ENCODE measurements at regions not wholly inside any gene's neighbourhood (a gene's known extent, or its start where the extent isn't known, plus 50 kb on each side); places are given as distances from the start of the nearest gene placed in this dataset.

- no peak for TF ChIP-seq CTCF (IDR thresholded peaks at IDR 0.05)
- no peak for TF ChIP-seq POLR2A (IDR thresholded peaks at IDR 0.05)
Observed at GRCh38 chr17:79522414-79522813, 88.4 kb downstream of the RBFOX3 start.
